ENCODE measurements at regions not wholly inside any gene's neighbourhood (a gene's known extent, or its start where the extent isn't known, plus 50 kb on each side); places are given as distances from the start of the nearest gene placed in this dataset.

GRCh38 chr12:24255920-24256665 is 306.6 kb upstream of the SOX5 start:
- Histone ChIP-seq H3K14ac (replicated peaks; ENCODE audit: low read depth, low read length) (no peak overlapping the region), H4K91ac (ENCODE audit: insufficient read depth, low read depth, low read length) (no peak overlapping the region), H3K9me1 (ENCODE audit: insufficient read depth, low read length) (no peaks in the 10 kb centered on the region), H2AFZ (replicated peaks; ENCODE audit: low read length, poor library complexity) (no peak overlapping the region), H3K23ac (ENCODE audit: low read depth, low read length) (no peak overlapping the region), H3K4me2 (ENCODE audit: low read depth, low read length) (no peak overlapping the region), H2AK9ac (replicated peaks; ENCODE audit: low read depth, low read length, poor library complexity) (no peak overlapping the region), H2BK120ac (ENCODE audit: low read depth, low read length) (no peak overlapping the region), H3K4ac (ENCODE audit: low read depth, low read length) (no peak overlapping the region), H3K18ac (ENCODE audit: low read depth, low read length) (no peak overlapping the region), H2AK5ac (ENCODE audit: low read depth, low read length) (no peak overlapping the region), H3K4me1 (ENCODE audit: control insufficient read depth, insufficient read depth, low read length) (no peaks in the 10 kb centered on the region), H3K79me1 (ENCODE audit: low read depth in 1 of 2, low read length in 2 of 2) (no peaks in the 10 kb centered on the region), H2BK15ac (ENCODE audit: low read depth, low read length) (no peak overlapping the region), H3K9me3 (ENCODE audit: control insufficient read depth, insufficient read depth, low read length) (no peaks in the 10 kb centered on the region), H4K20me1 (ENCODE audit: insufficient read depth, low read length) (no peaks in the 10 kb centered on the region), H3K27ac (ENCODE audit: insufficient read depth, low read length) (no peak overlapping the region), H3K56ac (ENCODE audit: extremely low read depth, insufficient read depth, low read length) (no peak overlapping the region), H3K36me3 (ENCODE audit: control insufficient read depth, insufficient read depth, low read length) (no peaks in the 10 kb centered on the region), H3K9ac (ENCODE audit: low read depth, low read length) (no peak overlapping the region), H3K4me3 (ENCODE audit: insufficient read depth, low read depth, low read length) (no peak overlapping the region), H2BK5ac (ENCODE audit: low read depth, low read length, poor library complexity, severe bottlenecking) (no peak overlapping the region), H3K27me3 (ENCODE audit: control insufficient read depth, insufficient read depth, low read length) (no peaks in the 10 kb centered on the region), H4K5ac (ENCODE audit: low read depth, low read length) (no peak overlapping the region), H4K8ac (ENCODE audit: low read depth in 2 of 2, low read length in 2 of 2) (no peak overlapping the region), H2BK20ac (ENCODE audit: low read depth, low read length) (no peak overlapping the region)
- ChIA-PET POLR2A (ENCODE audit: unreplicated experiment) (no interaction called here), CTCF (interaction anchor here (0.6 kb wide), 1 partner anchor 229 kb away, joined by 3 read pairs; no protein-coding TSS in a partner anchor)
- intact Hi-C loops (cut with micrococcal nuclease) (no loop called here), in situ Hi-C loops (cut with MboI; ENCODE audit: low sequenced_read_pairs) (no loop called here), dilution Hi-C loops (cut with HindIII; ENCODE audit: low sequenced_read_pairs, unreplicated experiment) (no loop called here)
- ATAC-seq (ENCODE audit: low read depth) (no peak), DNase-seq (no peak)
- BruUV-seq (replicated peaks) = no TSS peak
- TF ChIP-seq, protein P1, sequence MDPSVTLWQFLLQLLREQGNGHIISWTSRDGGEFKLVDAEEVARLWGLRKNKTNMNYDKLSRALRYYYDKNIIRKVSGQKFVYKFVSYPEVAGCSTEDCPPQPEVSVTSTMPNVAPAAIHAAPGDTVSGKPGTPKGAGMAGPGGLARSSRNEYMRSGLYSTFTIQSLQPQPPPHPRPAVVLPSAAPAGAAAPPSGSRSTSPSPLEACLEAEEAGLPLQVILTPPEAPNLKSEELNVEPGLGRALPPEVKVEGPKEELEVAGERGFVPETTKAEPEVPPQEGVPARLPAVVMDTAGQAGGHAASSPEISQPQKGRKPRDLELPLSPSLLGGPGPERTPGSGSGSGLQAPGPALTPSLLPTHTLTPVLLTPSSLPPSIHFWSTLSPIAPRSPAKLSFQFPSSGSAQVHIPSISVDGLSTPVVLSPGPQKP (IDR thresholded peaks at IDR 0.05; ENCODE audit: borderline replicate concordance, low read depth, low read length) = no peak
- TF ChIP-seq MAZ (IDR thresholded peaks at IDR 0.05; ENCODE audit: borderline replicate concordance, low read depth, low read length) = no peak
- no peak for TF ChIP-seq MAFK (IDR thresholded peaks at IDR 0.05; ENCODE audit: low read depth, low read length)
- no peak for TF ChIP-seq SMC3 (IDR thresholded peaks at IDR 0.05; ENCODE audit: low read depth, low read length)
- TF ChIP-seq CHD1 (IDR thresholded peaks at IDR 0.05; ENCODE audit: low read depth, low read length) = no peak
- TF ChIP-seq RFX5 (IDR thresholded peaks at IDR 0.05; ENCODE audit: low read depth, low read length) = no peak
- TF ChIP-seq, protein P2, sequence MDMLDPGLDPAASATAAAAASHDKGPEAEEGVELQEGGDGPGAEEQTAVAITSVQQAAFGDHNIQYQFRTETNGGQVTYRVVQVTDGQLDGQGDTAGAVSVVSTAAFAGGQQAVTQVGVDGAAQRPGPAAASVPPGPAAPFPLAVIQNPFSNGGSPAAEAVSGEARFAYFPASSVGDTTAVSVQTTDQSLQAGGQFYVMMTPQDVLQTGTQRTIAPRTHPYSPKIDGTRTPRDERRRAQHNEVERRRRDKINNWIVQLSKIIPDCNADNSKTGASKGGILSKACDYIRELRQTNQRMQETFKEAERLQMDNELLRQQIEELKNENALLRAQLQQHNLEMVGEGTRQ (IDR thresholded peaks at IDR 0.05; ENCODE audit: low read depth, low read length) = no peak
- no peak for TF ChIP-seq NFE2L2 (IDR thresholded peaks at IDR 0.05; ENCODE audit: low read depth, low read length)
- WGBS, 2 experiments (ENCODE audit: extremely low coverage in 2 of 2, insufficient read length in 1 of 2) = no CpG with 5 or more reads among the region's 7 CpGs

Measured in IMR-90 (cell line).